HL-60 (cell line): ENCODE measurements at regions not wholly inside any gene's neighbourhood (a gene's known extent, or its start where the extent isn't known, plus 50 kb on each side); places are given as distances from the start of the nearest gene placed in this dataset.

Experiments used
- DNase-seq, 2 experiments: peaks; one replicate each; pipeline ENCODE4 v3.0.0-alpha.2; 2010 to 2020; ENCODE audit warnings: low read depth in 1 of 2, low spot score in 1 of 2
- H3K27ac ChIP-seq: fragments of 250-450 bp; sonication (Bioruptor Pico); replicated peaks from 2 replicates; pipeline ENCODE4 v1.5.1; 2020; ENCODE audit warnings: mild to moderate bottlenecking, moderate library complexity
- H3K27me3 ChIP-seq: fragments of 250-450 bp; sonication (Bioruptor Pico); 2 replicates; pipeline ENCODE4 v1.5.1; 2021; ENCODE audit warnings: mild to moderate bottlenecking, moderate library complexity; ENCODE audit not compliant: insufficient read depth, poor library complexity, severe bottlenecking
- H3K4me3 ChIP-seq: replicated peaks from 2 replicates; pipeline ENCODE4 v1.5.1; 2011; ENCODE audit warnings: mild to moderate bottlenecking, control low read depth, low read length; ENCODE audit not compliant: insufficient read depth
- CTCF ChIP-seq: IDR thresholded peaks from one replicate; pipeline ENCODE4 v1.5.1; 2011; ENCODE audit warnings: low read length, control low read depth, inconsistent platforms; ENCODE audit not compliant: insufficient read depth
- GABPA ChIP-seq: IDR thresholded peaks from 2 replicates; pipeline ENCODE4 v1.6.1; 2012; ENCODE audit warnings: low read depth
- POLR2AphosphoS5 ChIP-seq: IDR thresholded peaks from 2 replicates; pipeline ENCODE4 v1.6.1; 2012; ENCODE audit warnings: low read depth
- REST ChIP-seq: IDR thresholded peaks from 2 replicates; pipeline ENCODE4 v1.6.1; 2012; ENCODE audit warnings: low read depth; ENCODE audit not compliant: insufficient replicate concordance
- SPI1 ChIP-seq: IDR thresholded peaks from 2 replicates; pipeline ENCODE4 v1.6.1; 2012; ENCODE audit warnings: low read depth, mild to moderate bottlenecking, borderline replicate concordance

GRCh38 chr6:40803897-40804702, 216.9 kb upstream of the LRFN2 start:
- no peak overlapping the region for H3K27ac ChIP-seq
- H3K4me3 ChIP-seq: no peak overlapping the region
- no peak for TF ChIP-seq REST
- TF ChIP-seq SPI1: no peak
- TF ChIP-seq CTCF: no peak
- no peaks in the 10 kb centered on the region for H3K27me3 ChIP-seq
- DNase-seq: peak in 1 of 2 experiments; percentile 10

- Histone ChIP-seq H3K27me3 (no peaks in the 10 kb centered on the region), H3K27ac (no peak overlapping the region), H3K4me3 (no peak overlapping the region)
- no peak for TF ChIP-seq SPI1
- TF ChIP-seq REST: no peak
- TF ChIP-seq POLR2AphosphoS5: no peak
- no peak for TF ChIP-seq CTCF
- no peak for TF ChIP-seq GABPA
- DNase-seq: no peak
Measured at GRCh38 chr6:40802481-40802880, 215.3 kb upstream of the LRFN2 start.

GRCh38 chr6:40799296-40800140, 212.4 kb upstream of the LRFN2 start:
- Histone ChIP-seq H3K27ac (no peak overlapping the region), H3K27me3 (no peaks in the 10 kb centered on the region), H3K4me3 (no peak overlapping the region)
- TF ChIP-seq REST: no peak
- no peak for TF ChIP-seq GABPA
- TF ChIP-seq POLR2AphosphoS5: no peak
- TF ChIP-seq CTCF: no peak
- no peak for TF ChIP-seq SPI1
- DNase-seq: no peak
